ENCODE measurements at regions not wholly inside any gene's neighbourhood (a gene's known extent, or its start where the extent isn't known, plus 50 kb on each side); places are given as distances from the start of the nearest gene placed in this dataset.

DNA sequence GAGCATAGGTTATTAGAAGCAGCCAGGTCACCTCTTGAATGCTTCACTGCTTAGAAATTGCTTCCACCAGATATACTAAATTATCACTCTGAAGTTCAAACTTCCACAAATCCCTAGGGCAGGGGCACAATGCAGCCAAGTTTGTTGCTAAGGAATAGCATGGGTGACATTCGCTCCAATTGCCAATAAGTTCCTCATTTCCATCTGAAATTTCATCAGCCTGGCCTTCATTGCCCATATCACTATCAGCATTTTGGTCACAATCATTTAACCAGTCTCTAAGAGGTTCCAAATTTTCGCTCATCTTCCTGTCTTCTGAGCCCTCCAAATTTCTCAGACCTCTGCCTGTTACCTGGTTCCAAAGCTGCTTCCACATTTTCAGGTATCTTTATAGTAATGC, 356.1 kb downstream of the DAD1 start:
- TF ChIP-seq, protein P1, sequence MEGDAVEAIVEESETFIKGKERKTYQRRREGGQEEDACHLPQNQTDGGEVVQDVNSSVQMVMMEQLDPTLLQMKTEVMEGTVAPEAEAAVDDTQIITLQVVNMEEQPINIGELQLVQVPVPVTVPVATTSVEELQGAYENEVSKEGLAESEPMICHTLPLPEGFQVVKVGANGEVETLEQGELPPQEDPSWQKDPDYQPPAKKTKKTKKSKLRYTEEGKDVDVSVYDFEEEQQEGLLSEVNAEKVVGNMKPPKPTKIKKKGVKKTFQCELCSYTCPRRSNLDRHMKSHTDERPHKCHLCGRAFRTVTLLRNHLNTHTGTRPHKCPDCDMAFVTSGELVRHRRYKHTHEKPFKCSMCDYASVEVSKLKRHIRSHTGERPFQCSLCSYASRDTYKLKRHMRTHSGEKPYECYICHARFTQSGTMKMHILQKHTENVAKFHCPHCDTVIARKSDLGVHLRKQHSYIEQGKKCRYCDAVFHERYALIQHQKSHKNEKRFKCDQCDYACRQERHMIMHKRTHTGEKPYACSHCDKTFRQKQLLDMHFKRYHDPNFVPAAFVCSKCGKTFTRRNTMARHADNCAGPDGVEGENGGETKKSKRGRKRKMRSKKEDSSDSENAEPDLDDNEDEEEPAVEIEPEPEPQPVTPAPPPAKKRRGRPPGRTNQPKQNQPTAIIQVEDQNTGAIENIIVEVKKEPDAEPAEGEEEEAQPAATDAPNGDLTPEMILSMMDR (optimal IDR thresholded peaks at IDR 0.05 in 1 of 3, IDR thresholded peaks at IDR 0.05 in 1 of 3, conservative IDR thresholded peaks at IDR 0.05 in 1 of 3; ENCODE audit: extremely low read depth in 1 of 3, insufficient read depth in 2 of 3, low read length in 3 of 3): no peak
- no peak for TF ChIP-seq EZH2 (IDR thresholded peaks at IDR 0.05; ENCODE audit: low read length)
